ENCODE measurements at regions not wholly inside any gene's neighbourhood (a gene's known extent, or its start where the extent isn't known, plus 50 kb on each side); places are given as distances from the start of the nearest gene placed in this dataset.

DNA sequence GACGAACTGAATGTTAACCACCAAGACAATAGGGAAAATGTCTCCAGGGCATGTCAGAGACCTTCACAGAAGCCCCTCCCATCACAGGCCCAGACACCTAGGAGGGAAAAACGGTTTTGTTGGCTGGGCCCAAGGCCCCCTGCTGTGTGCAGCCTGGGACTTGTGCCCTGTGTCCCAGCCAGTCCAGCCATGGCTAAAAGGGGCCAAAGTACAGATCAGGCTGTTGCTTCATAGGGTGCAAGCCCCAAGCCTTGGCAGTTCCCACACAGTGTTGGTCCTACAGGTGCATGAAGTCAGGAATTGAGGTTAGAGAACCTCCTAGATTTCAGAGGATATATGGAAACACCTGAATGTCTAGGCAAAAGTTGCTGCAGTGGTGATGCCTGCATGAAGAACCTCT lies 428.7 kb downstream of the SUCLA2 start:
- Histone ChIP-seq H3K27ac (ENCODE audit: low read length in 2 of 2) (no peak overlapping the region), H3K9ac (ENCODE audit: low read length) (no peak overlapping the region), H3K4me2 (replicated peaks; ENCODE audit: low read depth, low read length, poor library complexity, severe bottlenecking) (no peak overlapping the region), H4K20me1 (ENCODE audit: control insufficient read depth, insufficient read depth, low read length, poor library complexity, severe bottlenecking) (no peaks in the 10 kb centered on the region), H3K4me1 (ENCODE audit: control insufficient read depth in 2 of 2, insufficient read depth in 2 of 2, low read length in 2 of 2) (no peaks in the 10 kb centered on the region), H3K27me3 (replicated peaks in 1 of 4; ENCODE audit: control extremely low read depth in 1 of 4, control insufficient read depth in 3 of 4, insufficient read depth in 4 of 4, low read length in 3 of 4) (peaks cover 0 to 1% (median 0%) of the 10 kb centered on the region in 4 experiments), H3K79me2 (ENCODE audit: control insufficient read depth, insufficient read depth, low read length) (no peaks in the 10 kb centered on the region), H3K9me3 (ENCODE audit: control extremely low read depth in 1 of 3, control insufficient read depth in 2 of 3, insufficient read depth in 1 of 3, low read length in 2 of 3) (peaks cover 0 to 28% (median 15%) of the 10 kb centered on the region in 3 donors), H2AFZ (ENCODE audit: insufficient read depth, low read depth, low read length, poor library complexity, severe bottlenecking) (no peak overlapping the region), H3K4me3 (ENCODE audit: control extremely low read depth in 1 of 5, extremely low read depth in 1 of 5, insufficient read depth in 1 of 5, low read depth in 2 of 5, low read length in 4 of 5) (no peak overlapping the region), H3K36me3 (replicated peaks in 1 of 2; ENCODE audit: control extremely low read depth in 1 of 2, control insufficient read depth in 1 of 2, extremely low read depth in 1 of 2, insufficient read depth in 2 of 2, low read length in 1 of 2) (no peaks in the 10 kb centered on the region)
- ATAC-seq (ENCODE audit: low read depth) (no peak), DNase-seq (no peak)
- POLR2A ChIA-PET, result no interaction called here
- Mint-ChIP-seq H3K4me1 (no peaks in the 10 kb centered on the region), H3K9me3 (ENCODE audit: insufficient read depth) (peaks cover 18% of the 10 kb centered on the region), H3K27ac (no peak overlapping the region), H3K27me3 (peaks cover 6% of the 10 kb centered on the region), H3K4me3 (no peak overlapping the region)
- WGBS (ENCODE audit: insufficient coverage), result 11% methylated on average over 1 of the region's 2 CpGs
- CTCF ChIA-PET, result no interaction called here
- intact Hi-C loops (cut with micrococcal nuclease), result no loop called here
- no peak for TF ChIP-seq EZH2 (IDR thresholded peaks at IDR 0.05; ENCODE audit: borderline replicate concordance, insufficient read depth, low read depth, low read length, poor library complexity, severe bottlenecking)

DNA sequence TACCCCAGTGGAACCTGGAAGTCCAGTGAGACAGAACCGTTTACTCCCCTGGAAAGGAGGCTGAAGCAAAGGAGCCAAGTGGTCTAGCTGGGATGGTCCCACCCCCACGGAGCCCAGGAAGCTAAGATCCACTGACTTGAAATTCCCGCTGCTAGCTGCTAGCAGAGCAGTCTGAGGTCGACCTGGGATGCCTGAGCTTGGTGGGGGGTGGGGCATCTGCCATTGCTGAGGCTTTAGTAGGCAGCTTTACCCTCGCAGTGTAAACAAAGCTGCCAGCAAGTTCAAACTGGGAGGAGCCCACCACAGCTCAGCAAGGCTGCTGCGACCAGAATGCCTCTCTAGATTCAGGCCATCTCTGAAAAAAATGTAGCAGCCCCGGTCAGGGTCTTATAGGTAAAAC lies 437.0 kb downstream of the SUCLA2 start:
- 74% methylated on average over 7 of the region's 7 CpGs for WGBS (ENCODE audit: insufficient coverage)
- H3K27me3 ChIP-seq (replicated peaks in 1 of 4; ENCODE audit: control extremely low read depth in 1 of 4, control insufficient read depth in 3 of 4, insufficient read depth in 4 of 4, low read length in 3 of 4), result no peaks in the 10 kb centered on the region
- no peak for TF ChIP-seq EZH2 (IDR thresholded peaks at IDR 0.05; ENCODE audit: borderline replicate concordance, insufficient read depth, low read depth, low read length, poor library complexity, severe bottlenecking)
- TF ChIP-seq, protein P1, sequence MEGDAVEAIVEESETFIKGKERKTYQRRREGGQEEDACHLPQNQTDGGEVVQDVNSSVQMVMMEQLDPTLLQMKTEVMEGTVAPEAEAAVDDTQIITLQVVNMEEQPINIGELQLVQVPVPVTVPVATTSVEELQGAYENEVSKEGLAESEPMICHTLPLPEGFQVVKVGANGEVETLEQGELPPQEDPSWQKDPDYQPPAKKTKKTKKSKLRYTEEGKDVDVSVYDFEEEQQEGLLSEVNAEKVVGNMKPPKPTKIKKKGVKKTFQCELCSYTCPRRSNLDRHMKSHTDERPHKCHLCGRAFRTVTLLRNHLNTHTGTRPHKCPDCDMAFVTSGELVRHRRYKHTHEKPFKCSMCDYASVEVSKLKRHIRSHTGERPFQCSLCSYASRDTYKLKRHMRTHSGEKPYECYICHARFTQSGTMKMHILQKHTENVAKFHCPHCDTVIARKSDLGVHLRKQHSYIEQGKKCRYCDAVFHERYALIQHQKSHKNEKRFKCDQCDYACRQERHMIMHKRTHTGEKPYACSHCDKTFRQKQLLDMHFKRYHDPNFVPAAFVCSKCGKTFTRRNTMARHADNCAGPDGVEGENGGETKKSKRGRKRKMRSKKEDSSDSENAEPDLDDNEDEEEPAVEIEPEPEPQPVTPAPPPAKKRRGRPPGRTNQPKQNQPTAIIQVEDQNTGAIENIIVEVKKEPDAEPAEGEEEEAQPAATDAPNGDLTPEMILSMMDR (IDR thresholded peaks at IDR 0.05), result no peak
- DNase-seq (no peak), ATAC-seq (ENCODE audit: low read depth) (no peak)
- Mint-ChIP-seq H3K27me3 (peaks cover 3% of the 10 kb centered on the region), H3K4me1 (no peaks in the 10 kb centered on the region), H3K27ac (no peak overlapping the region), H3K4me3 (no peak overlapping the region), H3K9me3 (ENCODE audit: insufficient read depth) (peaks cover 8% of the 10 kb centered on the region)
- peaks cover 0 to 6% (median 0%) of the 10 kb centered on the region in 3 donors for H3K9me3 ChIP-seq (ENCODE audit: control extremely low read depth in 1 of 3, control insufficient read depth in 2 of 3, insufficient read depth in 1 of 3, low read length in 2 of 3)
- no peaks in the 10 kb centered on the region for H3K4me1 ChIP-seq (ENCODE audit: control insufficient read depth in 2 of 2, insufficient read depth in 2 of 2, low read length in 2 of 2)
- H3K36me3 ChIP-seq (replicated peaks in 1 of 2; ENCODE audit: control extremely low read depth in 1 of 2, control insufficient read depth in 1 of 2, extremely low read depth in 1 of 2, insufficient read depth in 2 of 2, low read length in 1 of 2), result no peaks in the 10 kb centered on the region
- H3K9ac ChIP-seq (ENCODE audit: low read length), result no peak overlapping the region
- POLR2A ChIA-PET, result no interaction called here
- H2AFZ ChIP-seq (ENCODE audit: insufficient read depth, low read depth, low read length, poor library complexity, severe bottlenecking), result no peak overlapping the region
- H3K4me3 ChIP-seq (ENCODE audit: control extremely low read depth in 1 of 5, extremely low read depth in 1 of 5, insufficient read depth in 1 of 5, low read depth in 2 of 5, low read length in 4 of 5), result no peak overlapping the region
- no peaks in the 10 kb centered on the region for H4K20me1 ChIP-seq (ENCODE audit: control insufficient read depth, insufficient read depth, low read length, poor library complexity, severe bottlenecking)
- intact Hi-C loops (cut with micrococcal nuclease), result no loop called here
- CTCF ChIA-PET, result no interaction called here
- no peak overlapping the region for H3K27ac ChIP-seq (ENCODE audit: low read length in 2 of 2)
- no peaks in the 10 kb centered on the region for H3K79me2 ChIP-seq (ENCODE audit: control insufficient read depth, insufficient read depth, low read length)
- H3K4me2 ChIP-seq (replicated peaks; ENCODE audit: low read depth, low read length, poor library complexity, severe bottlenecking), result no peak overlapping the region

All from B cell (primary cell).